ENCODE measurements at regions not wholly inside any gene's neighbourhood (a gene's known extent, or its start where the extent isn't known, plus 50 kb on each side); places are given as distances from the start of the nearest gene placed in this dataset.
A peak's percentile ranks its signal among the peaks of the same experiment; 100 is the strongest.

- Histone ChIP-seq H3K4me1 (replicated peaks; ENCODE audit: insufficient read depth) (no peaks in the 10 kb centered on the region), H3K27ac (no peak overlapping the region), H3K79me2 (ENCODE audit: low read depth) (no peaks in the 10 kb centered on the region), H3K27me3 (ENCODE audit: insufficient read depth, low read depth) (no peaks in the 10 kb centered on the region), H3K4me3 (no peak overlapping the region), H3K36me3 (ENCODE audit: low read depth) (no peaks in the 10 kb centered on the region), H4K20me1 (ENCODE audit: insufficient read depth) (no peaks in the 10 kb centered on the region), H2AFZ (no peak overlapping the region), H3K9me3 (ENCODE audit: insufficient read depth, low read depth) (no peaks in the 10 kb centered on the region), H3F3A (ENCODE audit: insufficient read depth, low read depth) (no peaks in the 10 kb centered on the region), H3K9me2 (ENCODE audit: insufficient read depth) (no peaks in the 10 kb centered on the region), H3K4me2 (no peak overlapping the region)
- no TSS peak for BruUV-seq (replicated peaks)
- no peak for TF ChIP-seq EZH2 (IDR thresholded peaks at IDR 0.05; ENCODE audit: low read depth)
- TF ChIP-seq CTCF (conservative IDR thresholded peaks at IDR 0.05): peak; percentile 78
- POLR2A ChIA-PET (ENCODE audit: unreplicated experiment): no interaction called here
- CTCF ChIA-PET: interaction anchor here (0.7 kb wide), 1 partner anchor 677 kb away, joined by 3 read pairs; no protein-coding TSS in a partner anchor
- intact Hi-C loops (cut with micrococcal nuclease; ENCODE audit: unreplicated experiment): no loop called here
- peak in 1 of 2 experiments; percentile 3 for DNase-seq
Observed at GRCh38 chr3:76044601-76045600, 259.6 kb upstream of the ZNF717 start.

GRCh38 chr3:76047368-76047767, 262.0 kb upstream of the ZNF717 start:
- Histone ChIP-seq H4K20me1 (ENCODE audit: insufficient read depth) (no peaks in the 10 kb centered on the region), H3K27me3 (ENCODE audit: insufficient read depth, low read depth) (no peaks in the 10 kb centered on the region), H3K36me3 (ENCODE audit: low read depth) (no peaks in the 10 kb centered on the region), H3K9me2 (ENCODE audit: insufficient read depth) (no peaks in the 10 kb centered on the region), H3K27ac (no peak overlapping the region), H3F3A (ENCODE audit: insufficient read depth, low read depth) (no peaks in the 10 kb centered on the region), H3K79me2 (ENCODE audit: low read depth) (no peaks in the 10 kb centered on the region), H3K4me1 (replicated peaks; ENCODE audit: insufficient read depth) (no peaks in the 10 kb centered on the region), H3K4me3 (no peak overlapping the region), H3K4me2 (no peak overlapping the region), H2AFZ (no peak overlapping the region), H3K9me3 (ENCODE audit: insufficient read depth, low read depth) (no peaks in the 10 kb centered on the region)
- TF ChIP-seq EZH2 (IDR thresholded peaks at IDR 0.05; ENCODE audit: low read depth) (no peak), CTCF (conservative IDR thresholded peaks at IDR 0.05) (no peak)
- intact Hi-C loops (cut with micrococcal nuclease; ENCODE audit: unreplicated experiment): no loop called here
- POLR2A ChIA-PET (ENCODE audit: unreplicated experiment): no interaction called here
- no TSS peak for BruUV-seq (replicated peaks)
- DNase-seq: no peak
- CTCF ChIA-PET: no interaction called here

GRCh38 chr3:76049776-76050175, 264.4 kb upstream of the ZNF717 start:
- no peaks in the 10 kb centered on the region for H3K4me1 ChIP-seq (replicated peaks; ENCODE audit: insufficient read depth)
- ChIA-PET POLR2A (ENCODE audit: unreplicated experiment) (no interaction called here), CTCF (no interaction called here)
- no peaks in the 10 kb centered on the region for H3K9me3 ChIP-seq (ENCODE audit: insufficient read depth, low read depth)
- no peaks in the 10 kb centered on the region for H3F3A ChIP-seq (ENCODE audit: insufficient read depth, low read depth)
- H2AFZ ChIP-seq: 0 out of 2 replicates have a peak overlapping the region, but pooled peaks have one; percentile 16
- H3K9me2 ChIP-seq (ENCODE audit: insufficient read depth): no peaks in the 10 kb centered on the region
- H3K27me3 ChIP-seq (ENCODE audit: insufficient read depth, low read depth): no peaks in the 10 kb centered on the region
- TF ChIP-seq EZH2 (IDR thresholded peaks at IDR 0.05; ENCODE audit: low read depth): no peak
- TF ChIP-seq CTCF (conservative IDR thresholded peaks at IDR 0.05): no peak
- no peaks in the 10 kb centered on the region for H3K79me2 ChIP-seq (ENCODE audit: low read depth)
- no peak for DNase-seq
- H4K20me1 ChIP-seq (ENCODE audit: insufficient read depth): no peaks in the 10 kb centered on the region
- no peaks in the 10 kb centered on the region for H3K36me3 ChIP-seq (ENCODE audit: low read depth)
- intact Hi-C loops (cut with micrococcal nuclease; ENCODE audit: unreplicated experiment): no loop called here
- BruUV-seq (replicated peaks): no TSS peak
- no peak overlapping the region for H3K4me3 ChIP-seq
- H3K4me2 ChIP-seq: no peak overlapping the region
- H3K27ac ChIP-seq: no peak overlapping the region

Measured in PC-9 (cell line).